ENCODE measurements at regions not wholly inside any gene's neighbourhood (a gene's known extent, or its start where the extent isn't known, plus 50 kb on each side); places are given as distances from the start of the nearest gene placed in this dataset.

DNA sequence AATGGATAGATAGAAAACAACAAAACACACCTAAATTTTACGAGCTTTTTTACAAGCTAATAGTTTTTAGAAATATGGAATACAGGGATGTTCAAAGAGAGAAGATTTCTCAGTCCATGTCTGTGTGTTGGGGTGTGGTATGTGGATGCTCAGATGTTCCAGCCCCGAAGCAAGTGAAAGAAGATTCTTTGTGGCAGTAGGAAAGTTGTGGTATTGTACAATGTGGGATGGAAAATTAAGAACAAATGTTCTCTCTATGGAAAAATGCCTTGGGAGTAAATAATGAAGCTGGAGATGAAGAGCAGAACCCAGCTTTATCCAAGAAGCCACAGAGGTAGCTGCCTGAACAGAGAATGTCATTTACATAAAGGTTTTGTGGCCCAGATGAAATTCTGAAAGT, 150.3 kb upstream of the PRKD1 start:
- DNase-seq, result no peak

DNA sequence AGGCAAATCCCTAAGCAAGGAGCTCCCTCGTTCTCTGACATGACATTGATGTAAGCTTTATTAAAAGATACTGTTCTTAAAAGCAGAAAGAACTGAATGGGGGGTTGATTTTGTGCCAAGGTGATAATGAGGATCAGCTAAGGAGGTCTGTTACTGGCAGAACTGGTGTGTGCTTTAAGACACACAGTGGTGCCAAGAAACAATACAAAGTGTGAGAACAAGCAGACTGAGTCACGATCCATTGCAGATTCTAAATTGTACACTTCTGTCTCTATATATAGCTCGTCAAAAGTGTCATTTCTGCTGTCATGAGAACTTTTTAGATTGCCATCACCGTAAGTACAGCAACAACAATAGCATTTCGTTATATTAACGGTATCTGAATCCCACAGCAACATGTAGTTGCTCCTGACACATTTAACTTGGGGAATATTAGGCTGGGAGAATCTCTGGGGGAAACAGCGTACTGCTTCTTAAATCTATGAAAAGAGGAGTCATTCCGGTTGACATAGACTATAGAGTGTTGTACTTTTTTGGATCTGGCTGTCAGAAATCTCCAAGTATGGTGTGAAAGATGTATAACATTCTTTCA, 151.3 kb upstream of the PRKD1 start:
- DNase-seq, result no peak

DNA sequence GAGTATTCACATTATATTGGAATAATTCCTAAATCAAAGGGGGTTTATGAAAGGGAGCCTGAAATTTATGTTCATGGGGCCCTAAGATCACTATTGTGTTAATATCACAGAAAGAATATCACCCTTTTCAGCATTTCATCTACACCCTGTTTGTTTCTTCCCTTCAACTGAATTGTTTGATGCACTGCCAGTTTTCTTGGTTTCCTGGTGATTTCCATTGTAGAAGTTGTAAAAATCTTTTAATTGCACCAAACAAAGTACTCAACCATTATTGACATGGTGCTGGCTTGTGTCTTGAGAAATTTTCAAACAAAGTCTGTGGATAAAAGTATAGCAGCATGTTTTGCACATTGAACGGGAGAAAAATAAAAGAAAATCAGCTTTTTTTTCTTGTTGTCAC, 154.8 kb upstream of the PRKD1 start:
- DNase-seq, result no peak

DNA sequence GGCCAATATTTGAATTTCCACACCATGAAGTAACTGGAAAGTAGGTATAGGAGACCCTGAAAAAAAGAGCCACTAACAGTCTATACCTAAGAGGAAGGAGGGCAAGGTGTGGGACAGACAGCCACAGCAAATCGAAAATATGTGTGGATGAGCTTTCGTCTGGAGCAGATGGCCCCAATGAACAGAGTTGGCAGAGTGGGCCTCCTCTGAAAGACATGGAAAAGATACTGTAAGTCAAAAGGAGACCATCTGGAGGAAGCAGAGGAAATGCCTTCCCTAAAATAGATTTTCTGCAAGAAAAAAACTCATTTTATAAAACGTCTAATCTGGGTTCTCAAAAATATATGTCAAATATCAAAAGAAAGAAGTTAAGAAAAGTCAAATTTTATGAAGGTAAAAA, 157.2 kb upstream of the PRKD1 start:
- DNase-seq, result no peak

DNA sequence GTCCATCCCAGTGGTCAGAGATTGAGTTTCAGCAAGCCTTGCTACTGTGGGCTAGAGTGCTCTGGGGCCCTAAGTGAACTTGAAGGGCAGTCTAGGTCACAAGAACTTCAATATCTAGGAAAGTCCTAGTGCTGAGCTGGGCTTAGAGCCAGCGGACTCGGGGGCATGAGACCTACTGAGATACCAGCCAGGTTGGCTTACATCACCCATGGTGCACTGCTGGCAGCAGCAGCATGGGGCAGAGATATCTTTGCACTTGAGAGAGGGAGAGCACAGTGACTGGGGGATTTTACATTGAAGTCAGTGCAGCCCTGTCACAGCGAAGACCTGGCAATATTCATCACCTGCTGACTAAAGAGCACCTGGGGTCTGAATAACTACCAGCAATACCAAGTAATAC, 158.3 kb upstream of the PRKD1 start:
- DNase-seq, result no peak

DNA sequence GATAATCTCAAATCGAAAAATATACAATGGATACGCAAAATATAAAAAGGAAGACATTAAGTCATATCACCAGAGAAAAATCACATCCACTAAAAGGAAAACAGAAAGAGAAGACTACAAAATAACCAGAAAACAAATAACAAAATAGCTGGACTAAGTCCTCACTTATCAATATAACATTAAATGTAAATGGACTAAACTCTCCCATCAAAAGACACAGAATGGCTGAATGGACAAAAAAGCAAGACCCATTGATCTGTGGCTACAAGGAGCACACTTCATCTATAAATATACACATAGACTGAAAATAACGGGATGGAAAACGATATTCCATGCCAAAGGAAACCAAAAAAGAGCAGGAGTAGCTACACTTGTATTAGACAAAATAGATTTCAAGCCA, 161.0 kb upstream of the PRKD1 start:
- DNase-seq, result no peak

DNA sequence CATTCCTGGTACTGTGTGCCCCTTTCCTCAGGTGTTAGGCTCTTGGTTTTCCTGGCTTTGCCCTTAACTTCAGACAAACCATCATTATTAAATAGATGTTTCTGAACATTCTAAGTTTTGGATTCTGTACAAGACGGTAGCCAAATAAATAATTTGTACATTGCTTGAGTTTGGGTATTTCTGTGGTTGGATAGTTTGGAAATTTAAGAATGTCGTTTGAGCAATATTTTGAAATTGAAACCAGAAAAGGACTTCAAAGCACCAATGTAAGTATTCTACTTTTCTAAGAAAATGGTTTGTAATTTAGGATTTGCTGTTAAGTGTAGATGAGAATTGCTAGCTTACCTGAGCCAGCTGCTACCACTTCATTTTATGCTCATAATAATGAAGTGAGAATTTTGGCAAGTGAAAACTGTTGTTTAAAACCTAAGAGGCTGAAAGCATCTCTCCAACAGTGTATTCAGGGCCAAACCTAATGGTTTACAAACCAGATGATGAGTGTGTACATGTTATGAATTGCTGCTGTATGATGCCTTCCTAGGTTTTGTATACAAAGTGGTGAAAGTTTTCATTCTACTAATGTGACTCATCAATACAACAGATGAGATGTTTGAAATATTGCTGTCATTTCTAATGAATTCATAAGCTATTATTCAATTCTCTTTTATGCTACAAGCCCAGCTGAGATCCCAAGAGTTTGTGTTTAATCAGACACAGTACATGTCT, 181.5 kb upstream of the PRKD1 start:
- no peak for DNase-seq

DNA sequence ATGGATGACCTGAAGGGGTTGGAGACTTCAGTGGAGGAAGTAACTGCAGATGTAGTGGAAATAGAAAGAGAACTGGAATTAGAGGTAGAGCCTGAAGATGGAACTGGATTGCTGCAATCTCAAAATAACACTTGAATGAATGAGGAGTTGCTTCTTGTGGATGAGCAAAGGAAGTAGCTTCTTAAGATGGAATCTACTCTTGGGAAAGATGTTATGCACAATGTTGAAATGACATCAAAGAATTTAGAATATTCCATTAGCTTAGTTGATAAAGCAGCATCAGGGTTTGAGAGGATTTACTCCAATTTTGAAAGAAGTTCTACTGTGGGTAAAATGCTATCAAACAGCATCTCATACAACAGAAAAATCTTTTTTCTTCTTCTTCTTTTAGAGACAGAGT, 186.4 kb upstream of the PRKD1 start:
- no peak for DNase-seq

DNA sequence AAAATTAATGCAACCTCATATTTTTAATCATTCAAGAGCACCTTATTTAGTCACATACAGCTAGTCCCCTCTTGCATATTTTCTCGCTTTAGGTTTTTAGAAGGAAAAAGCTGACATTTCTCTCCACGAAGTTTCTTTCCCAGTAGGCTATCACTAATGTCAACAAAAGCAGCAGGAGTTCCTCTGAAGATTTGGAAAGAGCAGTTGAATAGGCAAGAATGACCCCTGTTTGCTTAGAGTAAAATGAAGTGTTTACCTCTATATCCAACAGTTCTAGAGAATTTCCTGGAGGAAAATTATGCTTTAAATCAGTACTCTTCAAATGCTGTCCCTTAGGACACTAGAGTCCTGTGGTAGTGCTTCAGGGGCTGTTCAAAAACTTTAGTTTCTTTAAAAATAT, 188.1 kb upstream of the PRKD1 start:
- no peak for DNase-seq

DNA sequence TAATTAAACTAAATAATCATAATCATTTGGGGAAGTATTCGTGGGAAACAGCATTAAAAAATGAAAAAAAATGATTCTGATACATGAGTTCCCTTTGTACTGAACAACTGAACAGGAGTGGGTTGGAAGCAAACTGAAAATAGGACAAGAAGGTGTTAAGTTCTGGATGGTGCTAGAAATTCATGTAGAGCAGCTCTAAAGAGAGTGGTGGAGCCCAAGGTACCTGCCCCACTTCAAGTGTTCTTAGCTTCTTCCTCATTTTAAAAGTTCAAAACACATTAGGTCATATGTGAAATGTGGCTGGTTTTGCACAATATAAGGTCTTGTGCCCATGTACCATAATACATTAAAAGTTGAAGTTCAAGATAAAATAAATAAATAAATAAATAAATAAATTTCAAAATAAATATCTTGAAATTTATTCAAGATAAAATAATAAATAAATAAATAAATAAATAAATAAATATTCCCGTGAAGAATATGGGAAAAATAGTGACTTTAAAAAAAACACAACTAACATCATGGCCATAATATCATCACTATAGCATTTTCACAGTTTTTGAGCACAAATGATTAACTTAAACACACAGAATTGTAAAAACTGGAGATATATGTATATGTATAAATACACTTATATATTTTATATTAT, 191.5 kb upstream of the PRKD1 start:
- no peak for DNase-seq

DNA sequence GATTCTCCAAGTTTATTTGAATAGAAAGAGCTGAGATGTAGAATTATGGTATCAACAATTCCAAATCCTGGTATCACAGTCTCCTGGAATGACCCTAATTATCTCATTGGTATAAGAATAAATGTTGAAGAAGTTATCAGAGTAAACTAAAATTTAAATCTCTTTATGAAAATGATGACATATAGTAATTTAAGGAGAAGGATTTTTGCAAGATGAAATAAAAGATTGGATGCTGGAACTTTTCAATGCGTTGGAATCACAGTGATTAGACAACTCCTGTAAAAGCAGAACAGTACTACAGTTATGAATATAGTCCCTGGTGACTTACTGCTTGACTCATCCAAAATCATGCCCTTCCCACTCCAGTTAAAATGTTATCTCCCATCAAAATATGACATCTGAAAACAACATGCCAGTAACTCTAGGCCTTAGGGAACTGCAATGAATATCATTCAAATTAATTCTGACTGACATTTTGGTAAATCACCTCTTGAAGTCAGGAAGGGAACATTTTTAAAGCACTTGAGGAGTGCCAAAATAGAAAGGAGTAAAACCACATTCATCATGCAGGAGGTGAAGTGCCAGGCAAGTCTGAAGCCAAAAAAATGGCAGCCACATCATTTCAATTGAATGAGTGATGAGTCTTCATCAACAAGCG, 197.8 kb upstream of the PRKD1 start:
- DNase-seq, result no peak

DNA sequence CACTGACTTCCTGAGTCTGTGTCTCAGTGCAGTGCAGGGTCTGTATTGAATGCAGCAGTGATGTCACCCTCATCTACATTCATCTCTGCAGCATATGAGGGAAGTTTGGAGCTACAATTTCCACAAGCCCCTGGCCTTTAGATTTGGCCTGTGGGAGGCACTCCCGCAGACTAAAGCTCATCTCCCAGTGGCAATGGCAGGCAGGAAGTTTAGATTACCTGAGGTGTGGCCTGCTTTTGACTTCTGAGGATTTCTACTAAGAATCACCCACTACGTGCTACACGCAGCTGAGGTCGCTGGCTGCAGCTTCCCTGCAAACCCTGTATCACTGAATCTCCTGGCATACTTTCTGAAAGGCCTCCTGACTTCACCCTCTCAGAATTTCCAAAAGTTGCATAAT, 202.2 kb upstream of the PRKD1 start:
- no peak for DNase-seq

DNA sequence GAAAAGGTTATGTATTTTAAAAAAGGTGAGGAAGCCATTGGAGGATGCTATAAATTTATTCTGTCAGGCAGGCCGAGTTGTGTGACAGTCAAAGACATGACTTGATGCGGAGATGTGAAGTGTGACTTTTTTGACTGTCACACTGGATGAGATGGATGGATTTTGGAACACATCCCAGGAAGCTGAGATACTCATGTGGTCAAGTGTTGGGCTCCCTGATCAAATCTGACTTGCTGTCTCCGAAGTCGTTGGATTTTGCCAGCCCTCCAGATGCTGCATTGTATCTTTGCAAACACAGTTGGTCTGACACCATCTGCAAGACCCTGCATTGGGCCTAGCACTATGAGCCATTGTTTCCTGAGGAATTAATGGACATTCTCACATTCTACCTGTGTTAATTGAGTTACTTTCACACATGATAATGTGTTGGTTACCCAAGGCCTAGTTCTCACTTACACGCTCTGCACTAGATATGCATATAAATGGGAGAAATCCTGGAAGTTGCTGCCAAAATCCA, 204.0 kb upstream of the PRKD1 start:
- no peak for DNase-seq

DNA sequence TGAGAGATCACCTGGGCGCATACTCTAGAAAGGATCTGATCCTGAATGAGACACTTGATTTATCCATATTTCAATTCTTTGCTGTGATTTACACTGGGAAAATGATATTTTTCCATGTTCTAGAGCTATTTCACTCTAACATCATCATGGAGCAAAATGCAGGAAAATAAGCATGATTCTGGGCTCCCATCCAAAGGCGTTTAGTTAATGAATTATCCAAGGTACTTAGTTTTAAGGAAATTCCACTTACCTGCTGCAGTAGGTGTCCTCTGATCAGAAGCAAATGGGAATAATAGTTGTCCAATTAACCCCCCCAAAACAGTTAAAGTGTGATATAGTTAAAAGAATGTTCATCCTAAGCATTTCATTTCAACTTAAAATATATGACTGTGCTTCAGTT, 204.5 kb upstream of the PRKD1 start:
- no peak for DNase-seq

DNA sequence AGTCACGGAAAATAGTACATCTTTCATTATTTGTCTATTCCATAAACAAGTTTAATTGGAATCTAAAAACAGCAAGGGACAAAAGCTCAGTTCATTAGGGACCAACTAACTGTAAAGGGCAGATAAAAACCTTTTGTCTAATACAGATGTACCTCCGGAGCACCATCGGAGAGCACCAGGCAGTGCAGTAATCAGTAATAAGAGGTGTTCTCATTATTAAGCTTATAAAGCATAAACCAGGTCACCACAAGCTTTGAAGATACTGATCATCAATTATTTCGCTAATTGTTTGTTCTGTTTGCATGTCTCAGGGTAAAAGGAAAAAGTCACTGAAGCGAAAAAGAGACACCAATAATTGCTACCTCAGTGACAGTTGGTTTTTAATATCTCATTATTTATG, 207.3 kb upstream of the PRKD1 start:
- no peak for DNase-seq

DNA sequence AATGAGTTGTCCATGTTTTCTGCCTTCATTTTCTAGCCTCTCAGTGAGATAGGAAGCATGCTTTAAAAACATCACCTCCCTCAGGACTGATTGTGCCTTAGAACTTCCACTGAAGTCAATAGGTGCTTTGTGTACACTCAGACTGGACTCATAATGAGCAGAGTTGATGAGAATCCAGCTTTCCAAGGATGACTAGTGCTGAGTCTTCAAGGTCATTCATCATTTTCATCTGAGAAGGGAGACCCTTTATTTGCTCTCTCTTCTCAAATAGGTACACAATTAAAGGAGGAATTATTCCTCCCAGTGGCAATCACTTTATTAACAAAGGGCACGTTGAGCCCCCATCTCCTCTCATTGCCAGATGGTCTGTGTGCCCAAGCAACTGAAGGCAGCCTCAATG, 210.9 kb upstream of the PRKD1 start:
- DNase-seq, result no peak

DNA sequence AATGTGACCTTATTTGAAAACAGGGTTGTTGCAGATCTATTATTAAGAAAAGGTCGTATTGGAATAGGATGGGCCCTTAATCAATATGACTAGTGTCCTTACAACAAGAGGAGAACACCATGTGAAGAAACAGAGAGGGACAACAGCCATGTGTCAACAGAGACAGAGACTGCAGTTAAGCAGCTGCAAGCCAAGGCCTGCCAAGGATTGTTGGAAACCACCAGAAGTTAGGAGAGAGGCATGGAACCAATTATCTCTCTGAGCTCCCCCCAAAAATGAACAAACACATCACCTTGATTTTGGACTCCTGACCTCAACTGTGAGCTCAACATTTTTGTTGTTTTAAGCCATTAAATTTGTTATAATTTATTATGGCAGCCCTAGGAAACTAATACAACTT, 214.6 kb upstream of the PRKD1 start:
- no peak for DNase-seq

DNA sequence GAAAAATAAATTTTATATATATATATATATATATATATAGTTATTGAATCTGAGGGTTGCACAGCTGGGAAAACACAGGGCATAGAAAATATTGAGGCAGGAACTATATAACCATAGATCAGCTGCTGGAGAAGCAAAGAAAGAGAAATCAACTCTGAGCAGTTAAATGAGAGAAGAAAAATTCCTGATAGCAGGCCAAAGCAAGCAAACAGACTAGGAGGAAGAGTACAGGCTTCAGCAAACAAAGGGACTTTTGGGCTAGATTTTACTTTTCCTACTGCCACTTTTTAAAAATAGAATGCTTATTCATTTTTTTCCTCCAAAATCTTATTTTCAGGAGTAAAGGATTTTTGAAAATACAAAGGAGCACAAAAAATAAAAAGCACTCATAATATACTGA, 216.0 kb upstream of the PRKD1 start:
- no peak for DNase-seq

DNA sequence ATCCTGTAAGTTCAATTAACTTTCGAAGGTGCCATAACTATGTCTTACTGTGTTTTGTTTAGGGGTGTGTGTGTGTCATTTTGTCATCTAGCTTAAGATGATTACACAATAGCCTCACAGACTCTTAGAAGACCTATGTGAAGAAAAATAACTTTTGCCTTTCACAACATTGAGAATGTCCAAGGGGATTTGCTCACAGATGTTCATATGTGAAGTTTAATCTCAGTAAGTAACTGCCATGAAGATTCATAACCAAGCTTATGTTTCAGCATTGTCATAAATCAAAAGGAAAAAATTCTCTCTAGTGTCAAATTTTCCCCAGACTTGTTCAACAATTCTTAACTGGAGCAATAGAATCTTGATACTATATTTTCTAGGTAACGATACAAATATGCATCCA, 226.1 kb upstream of the PRKD1 start:
- no peak for DNase-seq

DNA sequence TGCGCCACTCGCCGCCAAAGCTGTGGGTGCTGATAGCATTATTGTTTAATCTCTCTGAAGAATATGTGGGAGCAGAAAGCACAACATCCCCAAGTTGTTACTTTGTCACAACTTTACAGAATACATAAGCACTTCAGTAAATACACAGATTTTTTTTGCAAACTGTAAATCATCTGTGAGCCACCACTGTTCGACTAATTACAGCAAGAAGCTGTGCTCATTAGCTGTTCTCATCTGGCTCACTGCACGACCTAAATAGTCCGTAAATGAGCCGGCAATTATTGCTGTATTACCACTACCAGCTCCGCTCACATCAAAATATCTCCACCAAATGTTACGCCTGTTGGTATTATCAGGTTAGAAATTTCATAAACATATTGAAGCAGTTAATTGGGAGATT, 228.9 kb upstream of the PRKD1 start:
- DNase-seq, result no peak

DNA sequence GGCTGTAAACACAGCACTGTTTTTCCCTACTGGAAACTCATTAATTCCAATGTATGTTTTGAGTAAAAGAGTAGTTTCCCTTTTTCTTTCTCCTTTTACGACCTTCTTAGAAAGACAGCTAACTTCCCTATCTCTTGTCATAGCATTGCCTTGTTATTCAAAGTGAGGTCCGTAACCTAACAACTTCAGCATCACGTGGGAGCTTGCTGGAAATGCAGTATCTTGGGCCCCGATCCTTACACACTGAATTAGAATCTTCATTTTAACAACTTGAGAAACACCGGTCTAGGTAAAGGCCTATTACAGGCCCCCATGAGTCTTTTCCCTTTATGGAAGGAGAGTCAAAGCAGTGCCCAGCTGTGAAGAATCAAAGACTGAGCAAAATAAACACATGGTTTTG, 230.7 kb upstream of the PRKD1 start:
- DNase-seq, result no peak

DNA sequence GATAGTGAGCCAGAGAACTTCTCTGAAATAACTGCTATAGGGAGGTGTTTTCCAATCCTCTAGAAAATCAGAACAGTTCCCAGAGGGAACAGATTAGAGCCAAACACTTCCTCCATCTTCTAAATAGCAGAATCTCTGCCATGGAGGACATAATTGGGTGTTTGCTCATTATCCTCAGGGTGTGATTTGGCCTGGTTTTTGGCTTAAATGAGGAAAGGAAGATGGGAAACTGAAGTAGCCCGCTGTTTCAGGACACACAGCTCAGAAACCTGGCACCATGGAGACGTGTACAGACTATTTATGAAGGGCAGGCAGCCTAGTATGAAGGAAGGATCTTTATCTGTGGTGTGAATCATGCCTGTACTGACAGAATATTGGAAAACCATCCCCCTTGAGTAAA, 231.7 kb upstream of the PRKD1 start:
- no peak for DNase-seq

DNA sequence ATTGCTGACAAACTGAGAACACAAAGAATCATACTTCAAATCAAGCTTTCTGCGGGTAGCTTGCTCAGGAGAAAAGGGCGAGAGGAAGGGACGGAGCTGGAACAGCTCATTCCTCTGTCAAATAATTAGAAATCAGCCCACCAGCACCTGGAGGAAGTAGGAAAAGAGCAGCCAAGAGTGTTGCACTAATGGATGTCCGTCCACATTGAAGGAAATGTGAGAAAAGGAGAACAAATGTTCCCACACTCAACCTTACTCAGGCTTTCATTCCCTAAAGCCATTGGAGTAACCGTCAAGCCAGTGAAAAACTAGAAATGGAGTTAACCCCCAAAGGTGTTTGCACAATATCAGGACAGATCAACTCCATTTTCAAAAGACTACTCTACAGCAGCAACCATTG, 233.0 kb upstream of the PRKD1 start:
- DNase-seq, result no peak

DNA sequence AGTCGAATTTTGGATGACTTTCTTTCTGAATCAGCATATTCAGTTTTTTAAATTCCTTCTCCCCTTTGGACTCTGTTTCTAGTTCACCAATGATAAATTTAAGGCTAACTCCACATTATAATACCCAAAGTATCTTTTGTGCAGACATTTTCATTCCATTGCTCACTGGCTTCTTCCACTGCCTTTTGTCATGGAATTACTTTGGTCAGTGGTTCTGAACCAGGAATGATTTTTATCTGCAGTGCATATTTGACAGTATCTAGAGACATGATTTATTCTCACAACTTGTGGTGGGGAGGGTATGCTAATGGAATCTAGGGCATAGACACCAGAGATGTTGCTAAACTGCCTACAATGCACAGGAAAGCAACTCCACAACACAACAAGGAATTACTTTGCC, 234.4 kb upstream of the PRKD1 start:
- DNase-seq, result no peak
